ENCODE measurements at regions not wholly inside any gene's neighbourhood (a gene's known extent, or its start where the extent isn't known, plus 50 kb on each side); places are given as distances from the start of the nearest gene placed in this dataset.
"Not testable (repeated sequence)": the region's sequence is repeated elsewhere in the genome, so short reads cannot be mapped to it uniquely, and the experiment has no call there.

GRCh38 chrX:87924619-87925018, 407.0 kb downstream of the KLHL4 start:
- no peak overlapping the region for H3K27ac ChIP-seq (ENCODE audit: low read depth in 1 of 2, low read length in 1 of 2)
- H3K4me3 ChIP-seq: no peak overlapping the region
- TF ChIP-seq CTCF (IDR thresholded peaks at IDR 0.05; ENCODE audit: control extremely low read depth, extremely low read depth): no peak
- no peak overlapping the region for H3K9ac ChIP-seq (ENCODE audit: insufficient read depth in 1 of 2, low read length in 2 of 2)
- H3K36me3 ChIP-seq (ENCODE audit: control insufficient read depth in 4 of 4, insufficient read depth in 4 of 4, low read length in 4 of 4): no peaks in the 10 kb centered on the region
- no peaks in the 10 kb centered on the region for H3K27me3 ChIP-seq (ENCODE audit: control insufficient read depth in 3 of 3, insufficient read depth in 3 of 3, low read length in 2 of 3)
- peaks cover 0 to 4% (median 0%) of the 10 kb centered on the region in 4 donors for H3K9me3 ChIP-seq (ENCODE audit: control insufficient read depth in 4 of 4, insufficient read depth in 3 of 4, low read length in 3 of 4)
- no peak for ATAC-seq (ENCODE audit: insufficient read depth, low FRiP score)
- WGBS, 2 donors: 69 to 81% methylated on average over 3 of the region's 3 CpGs
- no peak for DNase-seq
- H3K4me1 ChIP-seq (ENCODE audit: control insufficient read depth in 5 of 5, insufficient read depth in 5 of 5, low read length in 5 of 5): no peaks in the 10 kb centered on the region

- no peaks in the 10 kb centered on the region for H3K36me3 ChIP-seq (ENCODE audit: control insufficient read depth in 4 of 4, insufficient read depth in 4 of 4, low read length in 4 of 4)
- ATAC-seq (ENCODE audit: insufficient read depth, low FRiP score): no peak
- H3K4me3 ChIP-seq: no peak overlapping the region
- TF ChIP-seq CTCF (IDR thresholded peaks at IDR 0.05; ENCODE audit: control extremely low read depth, extremely low read depth): no peak
- 54 to 55% methylated on average over 7 of the region's 7 CpGs for WGBS, 2 donors
- H3K27ac ChIP-seq (ENCODE audit: low read depth in 1 of 2, low read length in 1 of 2): no peak overlapping the region
- peaks cover 0 to 3% (median 2%) of the 10 kb centered on the region in 3 donors for H3K27me3 ChIP-seq (ENCODE audit: control insufficient read depth in 3 of 3, insufficient read depth in 3 of 3, low read length in 2 of 3)
- DNase-seq: peak in 2 of 3 donors; percentile 0 to 22
- peaks cover 0 to 7% (median 0%) of the 10 kb centered on the region in 4 donors for H3K9me3 ChIP-seq (ENCODE audit: control insufficient read depth in 4 of 4, insufficient read depth in 3 of 4, low read length in 3 of 4)
- H3K4me1 ChIP-seq (ENCODE audit: control insufficient read depth in 5 of 5, insufficient read depth in 5 of 5, low read length in 5 of 5): no peaks in the 10 kb centered on the region
- H3K9ac ChIP-seq (ENCODE audit: insufficient read depth in 1 of 2, low read length in 2 of 2): no peak overlapping the region
Measured at GRCh38 chrX:87941841-87942240, 424.2 kb downstream of the KLHL4 start.

GRCh38 chrX:87961471-87961870, 443.9 kb downstream of the KLHL4 start:
- Histone ChIP-seq H3K9ac (ENCODE audit: insufficient read depth in 1 of 2, low read length in 2 of 2) (no peak overlapping the region), H3K4me1 (ENCODE audit: control insufficient read depth in 5 of 5, insufficient read depth in 5 of 5, low read length in 5 of 5) (no peaks in the 10 kb centered on the region), H3K27ac (ENCODE audit: low read depth in 1 of 2, low read length in 1 of 2) (no peak overlapping the region), H3K9me3 (ENCODE audit: control insufficient read depth in 4 of 4, insufficient read depth in 3 of 4, low read length in 3 of 4) (no peaks in the 10 kb centered on the region), H3K27me3 (ENCODE audit: control insufficient read depth in 3 of 3, insufficient read depth in 3 of 3, low read length in 2 of 3) (peaks cover 0 to 8% (median 3%) of the 10 kb centered on the region in 3 donors), H3K4me3 (no peak overlapping the region), H3K36me3 (ENCODE audit: control insufficient read depth in 4 of 4, insufficient read depth in 4 of 4, low read length in 4 of 4) (no peaks in the 10 kb centered on the region)
- WGBS, 2 donors: 49 to 82% methylated on average over 4 of the region's 4 CpGs
- DNase-seq (no peak), ATAC-seq (ENCODE audit: insufficient read depth, low FRiP score) (no peak)
- TF ChIP-seq CTCF (IDR thresholded peaks at IDR 0.05; ENCODE audit: control extremely low read depth, extremely low read depth): no peak

GRCh38 chrX:87968118-87968517, 450.5 kb downstream of the KLHL4 start:
- H3K27ac ChIP-seq (ENCODE audit: low read depth in 1 of 2, low read length in 1 of 2): no peak overlapping the region
- H3K4me1 ChIP-seq (ENCODE audit: control insufficient read depth in 5 of 5, insufficient read depth in 5 of 5, low read length in 5 of 5): no peaks in the 10 kb centered on the region
- no peaks in the 10 kb centered on the region for H3K9me3 ChIP-seq (ENCODE audit: control insufficient read depth in 4 of 4, insufficient read depth in 3 of 4, low read length in 3 of 4)
- H3K4me3 ChIP-seq: no peak overlapping the region
- ATAC-seq (ENCODE audit: insufficient read depth, low FRiP score): no peak
- H3K9ac ChIP-seq (ENCODE audit: insufficient read depth in 1 of 2, low read length in 2 of 2): no peak overlapping the region
- WGBS, 2 donors: 88 to 96% methylated on average over 2 of the region's 2 CpGs
- no peak for DNase-seq
- no peak for TF ChIP-seq CTCF (IDR thresholded peaks at IDR 0.05; ENCODE audit: control extremely low read depth, extremely low read depth)
- no peaks in the 10 kb centered on the region for H3K36me3 ChIP-seq (ENCODE audit: control insufficient read depth in 4 of 4, insufficient read depth in 4 of 4, low read length in 4 of 4)
- peaks cover 0 to 7% (median 2%) of the 10 kb centered on the region in 3 donors for H3K27me3 ChIP-seq (ENCODE audit: control insufficient read depth in 3 of 3, insufficient read depth in 3 of 3, low read length in 2 of 3)

- not testable (repeated sequence) for H3K36me3 ChIP-seq (ENCODE audit: control insufficient read depth in 4 of 4, insufficient read depth in 4 of 4, low read length in 4 of 4); H3K27ac ChIP-seq (ENCODE audit: low read depth in 1 of 2, low read length in 1 of 2); ATAC-seq (ENCODE audit: insufficient read depth, low FRiP score); H3K27me3 ChIP-seq (ENCODE audit: control insufficient read depth in 3 of 3, insufficient read depth in 3 of 3, low read length in 2 of 3); H3K9me3 ChIP-seq (ENCODE audit: control insufficient read depth in 4 of 4, insufficient read depth in 3 of 4, low read length in 3 of 4); H3K9ac ChIP-seq (ENCODE audit: insufficient read depth in 1 of 2, low read length in 2 of 2); H3K4me3 ChIP-seq; H3K4me1 ChIP-seq (ENCODE audit: control insufficient read depth in 5 of 5, insufficient read depth in 5 of 5, low read length in 5 of 5)
- peak in 1 of 3 donors; percentile 17 for DNase-seq
- 63 to 84% methylated on average over 4 to 6 of the region's 6 CpGs for WGBS, 2 donors
Measured at GRCh38 chrX:87972121-87972520, 454.5 kb downstream of the KLHL4 start.

Measured in lung (tissue), 11 donors.